ENCODE measurements at regions not wholly inside any gene's neighbourhood (a gene's known extent, or its start where the extent isn't known, plus 50 kb on each side); places are given as distances from the start of the nearest gene placed in this dataset.

- Histone ChIP-seq H2AFZ (no peak overlapping the region), H3K9me3 (ENCODE audit: low read depth) (no peaks in the 10 kb centered on the region), H4K20me1 (ENCODE audit: insufficient read depth, poor library complexity, severe bottlenecking) (no peaks in the 10 kb centered on the region), H3K79me2 (no peaks in the 10 kb centered on the region), H3K4me2 (no peak overlapping the region), H3K4me1 (ENCODE audit: insufficient read depth) (no peaks in the 10 kb centered on the region), H3K27me3 (no peaks in the 10 kb centered on the region), H3K36me3 (replicated peaks; ENCODE audit: insufficient read depth, low read depth) (no peaks in the 10 kb centered on the region), H3K9me2 (replicated peaks; ENCODE audit: insufficient read depth) (no peaks in the 10 kb centered on the region), H3K27ac (no peak overlapping the region), H3K4me3 (no peak overlapping the region)
- DNase-seq (ENCODE audit: low spot score): no peak
- 69% methylated on average over 3 of the region's 3 CpGs for WGBS (ENCODE audit: low lambda C conversion rate, missing lambda C conversion rate)
- TF ChIP-seq CTCF (IDR thresholded peaks at IDR 0.05; ENCODE audit: poor library complexity) (no peak), EZH2phosphoT487 (IDR thresholded peaks at IDR 0.05; ENCODE audit: low read depth, severe bottlenecking, unreplicated experiment) (no peak), EZH2 (IDR thresholded peaks at IDR 0.05; ENCODE audit: borderline replicate concordance) (no peak)
These were observed 74.0 kb upstream of the VWDE start for GRCh38 chr7:12477620-12478019.

GRCh38 chr7:12481722-12482121 lies 78.1 kb upstream of the VWDE start:
- Histone ChIP-seq H3K79me2 (no peaks in the 10 kb centered on the region), H3K27me3 (no peaks in the 10 kb centered on the region), H3K4me1 (ENCODE audit: insufficient read depth) (no peaks in the 10 kb centered on the region), H3K4me3 (no peak overlapping the region), H4K20me1 (ENCODE audit: insufficient read depth, poor library complexity, severe bottlenecking) (no peaks in the 10 kb centered on the region), H3K27ac (no peak overlapping the region), H3K9me3 (ENCODE audit: low read depth) (no peaks in the 10 kb centered on the region), H3K36me3 (replicated peaks; ENCODE audit: insufficient read depth, low read depth) (no peaks in the 10 kb centered on the region), H2AFZ (no peak overlapping the region), H3K4me2 (peak overlapping the region; percentile 31), H3K9me2 (replicated peaks; ENCODE audit: insufficient read depth) (no peaks in the 10 kb centered on the region)
- no peak for DNase-seq (ENCODE audit: low spot score)
- TF ChIP-seq CTCF (IDR thresholded peaks at IDR 0.05; ENCODE audit: poor library complexity): no peak
- no peak for TF ChIP-seq EZH2phosphoT487 (IDR thresholded peaks at IDR 0.05; ENCODE audit: low read depth, severe bottlenecking, unreplicated experiment)
- no peak for TF ChIP-seq EZH2 (IDR thresholded peaks at IDR 0.05; ENCODE audit: borderline replicate concordance)
- WGBS (ENCODE audit: low lambda C conversion rate, missing lambda C conversion rate): 51% methylated on average over 3 of the region's 3 CpGs

GRCh38 chr7:12485845-12486244 lies 82.2 kb upstream of the VWDE start:
- Histone ChIP-seq H3K4me2 (no peak overlapping the region), H2AFZ (no peak overlapping the region), H3K9me2 (replicated peaks; ENCODE audit: insufficient read depth) (no peaks in the 10 kb centered on the region), H3K79me2 (no peaks in the 10 kb centered on the region), H3K9me3 (ENCODE audit: low read depth) (no peaks in the 10 kb centered on the region), H3K36me3 (replicated peaks; ENCODE audit: insufficient read depth, low read depth) (no peaks in the 10 kb centered on the region), H3K4me3 (no peak overlapping the region), H3K27ac (no peak overlapping the region), H4K20me1 (ENCODE audit: insufficient read depth, poor library complexity, severe bottlenecking) (no peaks in the 10 kb centered on the region), H3K4me1 (ENCODE audit: insufficient read depth) (no peaks in the 10 kb centered on the region), H3K27me3 (no peaks in the 10 kb centered on the region)
- no peak for TF ChIP-seq EZH2 (IDR thresholded peaks at IDR 0.05; ENCODE audit: borderline replicate concordance)
- no peak for TF ChIP-seq EZH2phosphoT487 (IDR thresholded peaks at IDR 0.05; ENCODE audit: low read depth, severe bottlenecking, unreplicated experiment)
- no peak for TF ChIP-seq CTCF (IDR thresholded peaks at IDR 0.05; ENCODE audit: poor library complexity)
- no peak for DNase-seq (ENCODE audit: low spot score)
- WGBS (ENCODE audit: low lambda C conversion rate, missing lambda C conversion rate): 99% methylated on average over 2 of the region's 2 CpGs

- Histone ChIP-seq H3K9me3 (ENCODE audit: low read depth) (no peaks in the 10 kb centered on the region), H3K4me3 (no peak overlapping the region), H4K20me1 (ENCODE audit: insufficient read depth, poor library complexity, severe bottlenecking) (no peaks in the 10 kb centered on the region), H3K79me2 (no peaks in the 10 kb centered on the region), H3K36me3 (replicated peaks; ENCODE audit: insufficient read depth, low read depth) (no peaks in the 10 kb centered on the region), H3K27ac (no peak overlapping the region), H3K27me3 (no peaks in the 10 kb centered on the region), H3K4me1 (ENCODE audit: insufficient read depth) (no peaks in the 10 kb centered on the region), H3K9me2 (replicated peaks; ENCODE audit: insufficient read depth) (no peaks in the 10 kb centered on the region), H2AFZ (no peak overlapping the region), H3K4me2 (no peak overlapping the region)
- DNase-seq (ENCODE audit: low spot score): no peak
- TF ChIP-seq EZH2phosphoT487 (IDR thresholded peaks at IDR 0.05; ENCODE audit: low read depth, severe bottlenecking, unreplicated experiment): no peak
- no peak for TF ChIP-seq EZH2 (IDR thresholded peaks at IDR 0.05; ENCODE audit: borderline replicate concordance)
- TF ChIP-seq CTCF (IDR thresholded peaks at IDR 0.05; ENCODE audit: poor library complexity): no peak
These were observed 82.2 kb upstream of the SCIN start for GRCh38 chr7:12488341-12488740.

All from hepatocyte (in vitro differentiated cells).